Stromal cell of bone marrow (primary cell): ENCODE measurements at regions not wholly inside any gene's neighbourhood (a gene's known extent, or its start where the extent isn't known, plus 50 kb on each side); places are given as distances from the start of the nearest gene placed in this dataset.

Experiments
- DNase-seq: peaks from one replicate; pipeline ENCODE4 v3.0.0-alpha.2; 2012; ENCODE audit warnings: low read depth

- no peak for DNase-seq
Observed at GRCh38 chr3:76010252-76010651, 224.9 kb upstream of the ZNF717 start.

- no peak for DNase-seq
Observed at GRCh38 chr3:76011121-76011520, 225.8 kb upstream of the ZNF717 start.

GRCh38 chr3:76015496-76015895 lies 230.1 kb upstream of the ZNF717 start:
- DNase-seq: no peak

GRCh38 chr3:76016111-76016510 lies 230.8 kb upstream of the ZNF717 start:
- DNase-seq: no peak

- DNase-seq: no peak
Observed at GRCh38 chr3:76016769-76017439, 231.6 kb upstream of the ZNF717 start.

GRCh38 chr3:76021376-76021775 lies 236.0 kb upstream of the ZNF717 start:
- no peak for DNase-seq

GRCh38 chr3:76024640-76025039 lies 239.3 kb upstream of the ZNF717 start:
- no peak for DNase-seq

GRCh38 chr3:76025561-76025960 lies 240.2 kb upstream of the ZNF717 start:
- no peak for DNase-seq

- no peak for DNase-seq
Observed at GRCh38 chr3:76026379-76026778, 241.0 kb upstream of the ZNF717 start.

- DNase-seq: no peak
Observed at GRCh38 chr3:76028774-76029173, 243.4 kb upstream of the ZNF717 start.

GRCh38 chr3:76034649-76035048 lies 249.3 kb upstream of the ZNF717 start:
- no peak for DNase-seq

- no peak for DNase-seq
Observed at GRCh38 chr3:76035117-76035516, 249.8 kb upstream of the ZNF717 start.

- DNase-seq: no peak
Observed at GRCh38 chr3:76038949-76039348, 253.6 kb upstream of the ZNF717 start.

- no peak for DNase-seq
Observed at GRCh38 chr3:76039431-76039830, 254.1 kb upstream of the ZNF717 start.

- DNase-seq: no peak
Observed at GRCh38 chr3:76040946-76041345, 255.6 kb upstream of the ZNF717 start.

- DNase-seq: no peak
Observed at GRCh38 chr3:76043746-76044145, 258.4 kb upstream of the ZNF717 start.

- no peak for DNase-seq
Observed at GRCh38 chr3:76044601-76045600, 259.6 kb upstream of the ZNF717 start.

GRCh38 chr3:76047368-76047767 lies 262.0 kb upstream of the ZNF717 start:
- DNase-seq: no peak

GRCh38 chr3:76049776-76050175 lies 264.4 kb upstream of the ZNF717 start:
- no peak for DNase-seq

- DNase-seq: no peak
Observed at GRCh38 chr3:76051145-76051544, 265.8 kb upstream of the ZNF717 start.

- DNase-seq: no peak
Observed at GRCh38 chr3:76054404-76054803, 269.1 kb upstream of the ZNF717 start.

- no peak for DNase-seq
Observed at GRCh38 chr3:76061654-76062053, 276.3 kb upstream of the ZNF717 start.

GRCh38 chr3:76063019-76063418 lies 277.7 kb upstream of the ZNF717 start:
- DNase-seq: no peak
